ENCODE measurements at regions not wholly inside any gene's neighbourhood (a gene's known extent, or its start where the extent isn't known, plus 50 kb on each side); places are given as distances from the start of the nearest gene placed in this dataset.

GRCh38 chr2:131588152-131588873 lies 60.6 kb downstream of the CCDC74A start:
- no peak overlapping the region for H3K4me3 ChIP-seq
- peaks cover 0 to 21% of the 10 kb centered on the region in 2 experiments; a peak in 2 of 5 replicates for H3K27me3 ChIP-seq (ENCODE audit: control insufficient read depth in 2 of 2, insufficient read depth in 2 of 2, low read length in 2 of 2)
- no peaks in the 10 kb centered on the region for H3K79me2 ChIP-seq (ENCODE audit: control insufficient read depth, insufficient read depth, low read length)
- H3K36me3 ChIP-seq (ENCODE audit: control insufficient read depth, insufficient read depth, low read length) = no peaks in the 10 kb centered on the region
- H3K9ac ChIP-seq (ENCODE audit: insufficient read depth in 1 of 2, low read depth in 2 of 2, low read length in 2 of 2) = no peak overlapping the region
- no peak overlapping the region for H3K27ac ChIP-seq (ENCODE audit: extremely low read depth, low read depth, low read length)
- H2AFZ ChIP-seq (ENCODE audit: low read depth, low read length) = no peak overlapping the region
- DNase-seq (ENCODE audit: extremely low read depth in 1 of 4, low spot score in 3 of 4) (no peak), ATAC-seq (no peak), FAIRE-seq (no peak)
- POLR2A ChIA-PET = no interaction called here
- peaks cover 0 to 10% of the 10 kb centered on the region in 2 experiments; a peak in 2 of 5 replicates for H3K4me1 ChIP-seq (replicated peaks in 1 of 2; ENCODE audit: control insufficient read depth in 2 of 2, insufficient read depth in 2 of 2, low read length in 2 of 2)
- no TSS peak for BruUV-seq (replicated peaks)
- H3K9me3 ChIP-seq (replicated peaks; ENCODE audit: control insufficient read depth, insufficient read depth, low read depth, low read length) = no peaks in the 10 kb centered on the region
- intact Hi-C loops (cut with micrococcal nuclease) = no loop called here
- peaks cover 2% of the 10 kb centered on the region for H3K9me1 ChIP-seq (ENCODE audit: control insufficient read depth, insufficient read depth, low read length)
- 3% methylated on average over 5 of the region's 5 CpGs for WGBS (ENCODE audit: insufficient coverage, low coverage, missing lambda C conversion rate)
- CTCF ChIA-PET (ENCODE audit: low intra/inter-chr PET ratio) = no interaction called here
- no peaks in the 10 kb centered on the region for H4K20me1 ChIP-seq (replicated peaks; ENCODE audit: control insufficient read depth, insufficient read depth, low read length)
- in situ Hi-C loops (cut with MboI) = no loop called here
- no peak overlapping the region for H3K4me2 ChIP-seq (ENCODE audit: insufficient read depth, low read length)
- no peak for TF ChIP-seq NFXL1 (CRISPR knock-in tag; IDR thresholded peaks at IDR 0.05)
- TF ChIP-seq E2F1 (CRISPR knock-in tag; IDR thresholded peaks at IDR 0.05) = no peak
- TF ChIP-seq ZHX1 (conservative IDR thresholded peaks at IDR 0.05; ENCODE audit: low read length) = no peak
- TF ChIP-seq ZNF518B (CRISPR knock-in tag; IDR thresholded peaks at IDR 0.05) = no peak
- TF ChIP-seq BCLAF1 (IDR thresholded peaks at IDR 0.05; ENCODE audit: borderline replicate concordance in 1 of 2, control insufficient read depth in 1 of 2, low read depth in 2 of 2, low read length in 1 of 2) = no peak
- no peak for TF ChIP-seq ELF4 (CRISPR knock-in tag; IDR thresholded peaks at IDR 0.05)
- TF ChIP-seq ZNF316 (IDR thresholded peaks at IDR 0.05) = no peak
- no peak for TF ChIP-seq IRF9 (tag; IDR thresholded peaks at IDR 0.05)

Measured in K562 (cell line).